Natural killer cell treated with Interleukin-12 subunit alpha and Interleukin-12 subunit beta and Interleukin-15 and Interleukin-18, amount 100 ng/mL, for 72 hours (primary cell): ENCODE measurements at regions not wholly inside any gene's neighbourhood (a gene's known extent, or its start where the extent isn't known, plus 50 kb on each side); places are given as distances from the start of the nearest gene placed in this dataset.

ENCODE experiments used
- ATAC-seq, 2 donors: fragments of 150-1000 bp; cut with Tn5 transposase in 1 of 2; sonication (Bioruptor Pico), chemical (Tn5 transposase) in 1 of 2; 2 replicates each; pipeline ENCODE4 v1.10.0; 2021
- DNase-seq: peaks from one replicate; pipeline ENCODE4 v3.0.0; 2022; ENCODE audit warnings: low spot score
- H3K27ac Mint-ChIP-seq, 2 donors: 1 replicate in 1 of 2; 2 replicates in 1 of 2; pipeline ENCODE4 v1.8.0; 2022; ENCODE audit warnings: mixed read lengths in 2 of 2, mild to moderate bottlenecking in 1 of 2, moderate library complexity in 1 of 2
- H3K27me3 Mint-ChIP-seq, 2 donors: 1 replicate in 1 of 2; 2 replicates in 1 of 2; pipeline ENCODE4 v1.8.0; 2022; ENCODE audit warnings: mixed read lengths in 2 of 2
- H3K36me3 Mint-ChIP-seq: one replicate; pipeline ENCODE4 v1.8.0; 2022; ENCODE audit warnings: mixed read lengths
- H3K4me1 Mint-ChIP-seq, 2 donors: 1 replicate in 1 of 2; 2 replicates in 1 of 2; pipeline ENCODE4 v1.8.0; 2022; ENCODE audit warnings: low read depth in 2 of 2, mixed read lengths in 2 of 2, mild to moderate bottlenecking in 1 of 2
- H3K4me3 Mint-ChIP-seq: one replicate; pipeline ENCODE4 v1.8.0; 2022; ENCODE audit warnings: mixed read lengths
- H3K9me3 Mint-ChIP-seq: 2 replicates; pipeline ENCODE4 v1.8.0; 2022; ENCODE audit warnings: mixed read lengths

GRCh38 chr3:102163039-102163817 is 271.6 kb upstream of the ZPLD1 start:
- Mint-ChIP-seq H3K9me3 (no peaks in the 10 kb centered on the region), H3K36me3 (no peaks in the 10 kb centered on the region), H3K27me3 (peaks cover 0 to 2% of the 10 kb centered on the region in 2 donors), H3K4me1 (no peaks in the 10 kb centered on the region), H3K27ac (no peak overlapping the region), H3K4me3 (no peak overlapping the region)
- ATAC-seq (no peak), DNase-seq (no peak)

- Mint-ChIP-seq H3K27me3 (peaks cover 0 to 2% of the 10 kb centered on the region in 2 donors), H3K36me3 (no peaks in the 10 kb centered on the region), H3K9me3 (no peaks in the 10 kb centered on the region), H3K27ac (no peak overlapping the region), H3K4me1 (no peaks in the 10 kb centered on the region), H3K4me3 (no peak overlapping the region)
- ATAC-seq, result no peak
- no peak for DNase-seq
These were observed 271.0 kb upstream of the ZPLD1 start for GRCh38 chr3:102163818-102164154.

- Mint-ChIP-seq H3K36me3 (no peaks in the 10 kb centered on the region), H3K4me3 (no peak overlapping the region), H3K9me3 (no peaks in the 10 kb centered on the region), H3K27ac (no peak overlapping the region), H3K27me3 (peaks cover 0 to 5% of the 10 kb centered on the region in 2 donors), H3K4me1 (no peaks in the 10 kb centered on the region)
- DNase-seq, result no peak
- ATAC-seq, result no peak
These were observed 269.4 kb upstream of the ZPLD1 start for GRCh38 chr3:102165367-102165766.

GRCh38 chr3:102169915-102170479 is 264.8 kb upstream of the ZPLD1 start:
- Mint-ChIP-seq H3K27ac (no peak overlapping the region), H3K9me3 (no peaks in the 10 kb centered on the region), H3K4me1 (no peaks in the 10 kb centered on the region), H3K27me3 (peaks cover 11 to 15% of the 10 kb centered on the region in 2 donors), H3K4me3 (no peak overlapping the region), H3K36me3 (no peaks in the 10 kb centered on the region)
- DNase-seq (no peak), ATAC-seq (no peak)

GRCh38 chr3:102170545-102170944 is 264.3 kb upstream of the ZPLD1 start:
- Mint-ChIP-seq H3K9me3 (no peaks in the 10 kb centered on the region), H3K27ac (no peak overlapping the region), H3K4me3 (no peak overlapping the region), H3K36me3 (no peaks in the 10 kb centered on the region), H3K4me1 (no peaks in the 10 kb centered on the region), H3K27me3 (peaks cover 11 to 15% of the 10 kb centered on the region in 2 donors)
- DNase-seq (no peak), ATAC-seq (no peak)

- Mint-ChIP-seq H3K4me3 (no peak overlapping the region), H3K27me3 (peaks cover 13 to 15% of the 10 kb centered on the region in 2 donors), H3K36me3 (no peaks in the 10 kb centered on the region), H3K27ac (no peak overlapping the region), H3K4me1 (no peaks in the 10 kb centered on the region), H3K9me3 (no peaks in the 10 kb centered on the region)
- DNase-seq, result no peak
- no peak for ATAC-seq
These were observed 260.5 kb upstream of the ZPLD1 start for GRCh38 chr3:102174312-102174712.

- no peak for DNase-seq
- H3K9me3 Mint-ChIP-seq, result no peaks in the 10 kb centered on the region
- H3K27ac Mint-ChIP-seq, result no peak overlapping the region
- H3K27me3 Mint-ChIP-seq, result peaks cover 11 to 15% of the 10 kb centered on the region in 2 donors
- no peak overlapping the region for H3K4me3 Mint-ChIP-seq
- H3K4me1 Mint-ChIP-seq, result no peaks in the 10 kb centered on the region
- no peak for ATAC-seq
- H3K36me3 Mint-ChIP-seq, result no peaks in the 10 kb centered on the region
These were observed 259.9 kb upstream of the ZPLD1 start for GRCh38 chr3:102174832-102175374.

- no peak overlapping the region for H3K27ac Mint-ChIP-seq
- H3K27me3 Mint-ChIP-seq, result peaks cover 7 to 10% of the 10 kb centered on the region in 2 donors
- no peak for ATAC-seq
- no peaks in the 10 kb centered on the region for H3K4me1 Mint-ChIP-seq
- no peak for DNase-seq
- no peaks in the 10 kb centered on the region for H3K36me3 Mint-ChIP-seq
- H3K9me3 Mint-ChIP-seq, result no peaks in the 10 kb centered on the region
- H3K4me3 Mint-ChIP-seq, result no peak overlapping the region
These were observed 258.3 kb upstream of the ZPLD1 start for GRCh38 chr3:102176333-102177050.

- Mint-ChIP-seq H3K27ac (no peak overlapping the region), H3K9me3 (no peaks in the 10 kb centered on the region), H3K4me1 (no peaks in the 10 kb centered on the region), H3K27me3 (peaks cover 4 to 7% of the 10 kb centered on the region in 2 donors), H3K4me3 (no peak overlapping the region), H3K36me3 (no peaks in the 10 kb centered on the region)
- no peak for DNase-seq
- ATAC-seq, result no peak
These were observed 257.6 kb upstream of the ZPLD1 start for GRCh38 chr3:102177075-102177755.

- H3K36me3 Mint-ChIP-seq, result no peaks in the 10 kb centered on the region
- DNase-seq, result no peak
- no peak overlapping the region for H3K4me3 Mint-ChIP-seq
- no peak for ATAC-seq
- no peaks in the 10 kb centered on the region for H3K9me3 Mint-ChIP-seq
- H3K27ac Mint-ChIP-seq, result no peak overlapping the region
- H3K4me1 Mint-ChIP-seq, result no peaks in the 10 kb centered on the region
- peaks cover 0 to 4% of the 10 kb centered on the region in 2 donors for H3K27me3 Mint-ChIP-seq
These were observed 256.0 kb upstream of the ZPLD1 start for GRCh38 chr3:102178817-102179216.

GRCh38 chr3:102179326-102180177 is 255.3 kb upstream of the ZPLD1 start:
- ATAC-seq (no peak), DNase-seq (no peak)
- H3K27ac Mint-ChIP-seq, result no peak overlapping the region
- no peaks in the 10 kb centered on the region for H3K9me3 Mint-ChIP-seq
- no peak overlapping the region for H3K4me3 Mint-ChIP-seq
- no peaks in the 10 kb centered on the region for H3K36me3 Mint-ChIP-seq
- H3K4me1 Mint-ChIP-seq, result no peaks in the 10 kb centered on the region
- peaks cover 0 to 2% of the 10 kb centered on the region in 2 donors for H3K27me3 Mint-ChIP-seq

GRCh38 chr3:102180280-102180931 is 254.4 kb upstream of the ZPLD1 start:
- Mint-ChIP-seq H3K4me1 (no peaks in the 10 kb centered on the region), H3K4me3 (no peak overlapping the region), H3K27me3 (peaks cover 0 to 2% of the 10 kb centered on the region in 2 donors), H3K27ac (no peak overlapping the region), H3K9me3 (no peaks in the 10 kb centered on the region), H3K36me3 (no peaks in the 10 kb centered on the region)
- ATAC-seq, result no peak
- DNase-seq, result no peak
